ENCODE measurements at regions not wholly inside any gene's neighbourhood (a gene's known extent, or its start where the extent isn't known, plus 50 kb on each side); places are given as distances from the start of the nearest gene placed in this dataset.
"Not testable (repeated sequence)": the region's sequence is repeated elsewhere in the genome, so short reads cannot be mapped to it uniquely, and the experiment has no call there.

DNA sequence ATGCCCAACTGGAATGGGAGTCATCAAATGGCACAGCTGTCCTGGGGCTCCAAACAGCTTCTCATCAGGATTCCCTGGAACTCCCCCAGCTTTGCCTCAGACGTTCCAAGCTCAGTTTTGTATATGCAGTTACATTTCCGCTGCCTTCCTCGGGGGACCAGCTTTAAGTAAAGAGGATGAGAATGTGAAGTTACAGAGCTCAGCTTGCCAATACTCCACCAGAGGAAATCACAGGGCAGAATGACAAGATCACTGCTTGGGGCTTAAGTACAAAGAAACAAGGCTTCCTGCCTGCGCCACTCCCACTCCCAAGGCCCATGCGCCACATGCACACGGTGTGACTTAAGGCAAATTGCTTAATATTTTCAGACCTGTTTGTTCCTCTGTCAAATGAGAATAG is 272.4 kb upstream of the CDH11 start:
- DNase-seq = no peak

DNA sequence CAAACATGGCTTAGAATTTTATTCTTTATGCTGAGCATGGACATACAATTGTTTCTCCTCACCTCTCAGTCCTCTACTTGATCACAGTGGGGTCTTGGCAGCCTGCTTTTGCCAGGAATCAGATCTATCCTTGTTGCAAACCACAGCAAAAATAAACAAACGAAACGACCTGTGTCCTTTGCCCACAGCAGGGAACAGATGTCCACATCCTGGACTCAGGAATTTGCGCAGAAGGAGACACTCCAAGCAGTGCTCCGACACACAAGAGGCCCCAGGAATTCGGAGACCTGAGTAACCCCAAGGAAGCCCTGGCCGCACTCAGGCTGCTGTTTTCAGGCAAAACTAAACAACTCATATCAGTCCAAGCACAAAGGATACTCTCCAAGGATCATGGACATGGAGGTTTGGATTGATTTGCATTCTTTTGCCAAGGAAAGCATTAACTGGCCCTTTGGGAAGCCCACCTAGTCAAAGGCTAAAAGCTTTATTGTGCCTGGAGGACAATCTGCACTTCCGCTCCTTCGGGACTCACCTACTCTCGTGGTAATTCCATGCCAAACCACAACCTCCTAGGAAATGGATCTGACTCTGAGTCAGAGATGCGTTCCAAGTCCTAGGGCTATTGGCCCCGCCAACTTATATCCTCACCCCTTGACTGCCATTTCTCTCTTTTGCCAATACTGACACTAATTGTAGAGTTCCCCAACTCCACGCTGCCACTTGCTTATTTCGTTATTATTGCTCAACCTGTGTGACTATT is 271.1 kb upstream of the CDH11 start:
- DNase-seq = no peak

DNA sequence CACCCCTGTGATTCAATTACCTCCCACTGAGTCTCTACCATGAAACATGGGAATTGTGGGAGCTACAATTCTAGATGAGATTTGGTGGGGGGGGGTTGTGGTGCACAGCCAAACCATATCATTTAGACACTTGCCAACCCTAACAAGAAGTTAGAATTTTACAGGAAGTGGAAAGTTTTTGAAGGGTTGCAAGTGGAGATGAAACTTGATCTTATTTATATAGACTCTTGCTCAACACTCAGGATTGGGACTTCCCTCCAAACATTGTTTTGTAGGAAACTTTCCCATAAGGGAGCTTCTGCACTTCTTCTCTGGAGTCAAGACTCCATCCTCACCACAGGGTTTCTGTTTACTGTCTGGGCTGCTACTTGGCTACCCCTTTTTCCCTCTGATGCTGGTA is 266.7 kb upstream of the CDH11 start:
- DNase-seq = no peak

DNA sequence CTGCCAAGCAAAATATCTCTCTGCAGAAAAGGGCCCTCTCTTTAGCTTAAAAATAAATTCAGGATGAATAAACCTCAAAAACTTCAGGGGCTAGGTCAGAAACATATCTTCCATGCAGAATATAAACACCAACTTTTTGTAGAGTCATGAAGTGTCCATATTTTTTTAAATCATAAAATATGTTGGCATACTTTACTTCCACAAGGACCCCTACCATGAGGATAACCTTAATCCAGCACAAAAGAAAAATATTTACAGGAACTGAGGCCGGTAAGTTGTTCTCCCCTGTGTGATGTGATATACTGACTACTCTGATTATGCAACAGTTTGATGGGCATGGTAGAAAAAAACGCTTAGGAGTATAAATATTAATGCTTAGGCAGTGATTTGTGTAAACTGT is 264.8 kb upstream of the CDH11 start:
- DNase-seq = no peak

DNA sequence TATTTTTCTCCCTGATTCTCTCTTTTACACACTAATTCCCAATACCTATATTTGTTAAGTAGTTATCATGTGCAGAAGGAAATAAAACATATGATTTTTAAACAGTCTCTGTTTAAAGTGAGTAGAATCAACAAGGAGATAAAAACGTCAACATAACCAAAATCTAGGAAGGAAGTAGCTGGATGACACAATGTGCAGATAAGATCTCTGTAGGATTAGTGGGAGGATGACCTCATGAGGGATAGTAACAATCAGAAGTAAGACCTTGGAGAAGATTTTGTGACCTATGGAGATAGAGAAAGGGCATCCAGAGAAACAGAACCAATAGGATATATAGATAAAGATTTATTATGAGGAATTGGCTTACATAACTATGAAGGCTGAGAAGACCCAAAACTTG is 262.6 kb upstream of the CDH11 start:
- no peak for DNase-seq

DNA sequence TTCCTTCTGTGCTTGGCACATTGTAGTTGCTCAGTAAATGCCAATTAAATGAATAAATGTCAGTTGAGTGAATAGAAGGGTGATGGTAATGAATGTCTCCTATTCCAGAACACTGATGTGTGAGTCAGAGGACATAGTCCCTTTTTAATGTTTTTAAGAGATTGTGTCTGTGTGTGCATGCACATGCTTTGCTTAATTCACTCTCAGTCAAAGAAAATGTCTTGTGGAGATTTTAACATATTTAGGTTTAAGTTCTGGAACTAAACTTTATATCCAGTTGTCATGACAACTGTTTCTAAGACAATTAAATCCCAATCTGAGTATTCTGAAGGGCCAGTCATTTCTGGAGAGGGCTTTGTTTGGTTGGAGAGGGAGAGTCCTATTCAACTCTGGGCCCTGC is 255.3 kb upstream of the CDH11 start:
- DNase-seq = no peak

DNA sequence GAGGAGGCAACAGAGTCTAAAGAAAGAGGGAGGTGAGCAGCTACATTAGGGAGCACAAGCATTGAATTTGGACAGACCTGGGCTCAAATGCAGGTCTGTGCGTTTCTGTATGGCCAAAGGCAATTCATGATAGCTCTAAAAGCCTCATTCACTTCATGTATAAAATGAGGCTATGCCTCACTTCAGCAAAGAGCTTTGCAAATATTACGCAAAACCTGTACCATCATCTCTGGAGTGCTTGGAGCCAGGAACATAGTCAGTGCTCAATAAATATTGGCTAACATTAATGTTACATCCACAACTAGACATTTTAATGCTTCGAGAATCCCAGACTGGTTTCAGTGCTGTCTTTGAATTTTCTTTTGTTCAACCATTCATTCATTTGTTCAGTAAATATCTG is 254.7 kb upstream of the CDH11 start:
- DNase-seq = no peak

DNA sequence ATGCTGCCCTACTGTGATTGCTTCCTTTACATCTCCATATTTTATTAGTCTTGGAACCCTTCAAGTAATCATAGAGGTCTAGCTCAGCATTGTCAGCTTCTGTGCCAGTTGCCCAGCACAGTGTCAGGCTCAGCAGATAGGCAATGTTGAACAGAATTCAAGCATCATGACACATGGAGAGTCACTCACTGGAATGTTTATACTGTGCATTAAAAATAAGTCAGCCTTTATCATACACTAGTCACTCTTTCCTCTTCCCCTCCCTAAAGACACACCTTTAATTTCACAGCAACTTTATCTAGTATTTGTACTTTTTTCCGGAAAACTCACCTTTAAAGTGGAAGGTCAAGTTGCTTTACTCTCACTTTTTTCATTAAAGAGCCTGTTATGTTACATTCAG is 253.8 kb upstream of the CDH11 start:
- DNase-seq = no peak

DNA sequence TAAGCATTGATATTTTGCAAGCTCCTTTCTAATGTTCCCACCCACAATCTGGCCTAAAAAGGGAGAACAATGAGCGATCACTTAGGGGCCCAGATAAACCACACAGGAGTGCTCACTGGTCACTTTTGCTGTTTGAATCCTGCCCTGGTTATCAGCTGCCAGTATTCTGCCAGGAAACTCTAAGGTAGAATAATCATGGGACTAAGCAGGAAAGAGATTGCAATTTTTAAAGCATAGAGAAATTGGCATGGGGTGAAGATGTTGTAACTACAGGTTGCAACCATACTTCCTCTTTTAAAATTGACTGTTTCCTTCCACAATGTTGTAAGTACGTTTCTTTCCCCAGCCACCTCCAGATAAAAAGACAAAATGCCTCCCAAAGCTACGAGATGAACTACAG is 251.2 kb upstream of the CDH11 start:
- no peak for DNase-seq

DNA sequence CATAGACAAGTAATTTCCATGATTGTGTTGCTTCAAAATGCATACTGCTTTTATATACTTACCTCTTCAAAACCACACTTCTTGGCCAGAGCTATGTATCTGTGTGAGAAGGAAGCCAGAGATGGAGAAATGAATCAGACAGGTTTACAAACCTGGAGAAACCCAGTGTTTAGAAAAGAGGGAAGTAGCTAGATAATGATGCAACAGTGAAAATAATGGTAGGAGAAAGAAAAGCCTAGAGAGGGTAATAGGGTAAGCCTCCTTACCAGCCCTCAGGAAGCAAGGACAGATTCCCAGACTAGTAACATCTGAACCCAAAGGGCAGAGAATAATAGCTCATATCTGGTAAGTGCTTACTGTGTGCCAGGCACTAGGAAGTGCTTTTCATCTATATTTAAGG is 250.3 kb upstream of the CDH11 start:
- DNase-seq = no peak

DNA sequence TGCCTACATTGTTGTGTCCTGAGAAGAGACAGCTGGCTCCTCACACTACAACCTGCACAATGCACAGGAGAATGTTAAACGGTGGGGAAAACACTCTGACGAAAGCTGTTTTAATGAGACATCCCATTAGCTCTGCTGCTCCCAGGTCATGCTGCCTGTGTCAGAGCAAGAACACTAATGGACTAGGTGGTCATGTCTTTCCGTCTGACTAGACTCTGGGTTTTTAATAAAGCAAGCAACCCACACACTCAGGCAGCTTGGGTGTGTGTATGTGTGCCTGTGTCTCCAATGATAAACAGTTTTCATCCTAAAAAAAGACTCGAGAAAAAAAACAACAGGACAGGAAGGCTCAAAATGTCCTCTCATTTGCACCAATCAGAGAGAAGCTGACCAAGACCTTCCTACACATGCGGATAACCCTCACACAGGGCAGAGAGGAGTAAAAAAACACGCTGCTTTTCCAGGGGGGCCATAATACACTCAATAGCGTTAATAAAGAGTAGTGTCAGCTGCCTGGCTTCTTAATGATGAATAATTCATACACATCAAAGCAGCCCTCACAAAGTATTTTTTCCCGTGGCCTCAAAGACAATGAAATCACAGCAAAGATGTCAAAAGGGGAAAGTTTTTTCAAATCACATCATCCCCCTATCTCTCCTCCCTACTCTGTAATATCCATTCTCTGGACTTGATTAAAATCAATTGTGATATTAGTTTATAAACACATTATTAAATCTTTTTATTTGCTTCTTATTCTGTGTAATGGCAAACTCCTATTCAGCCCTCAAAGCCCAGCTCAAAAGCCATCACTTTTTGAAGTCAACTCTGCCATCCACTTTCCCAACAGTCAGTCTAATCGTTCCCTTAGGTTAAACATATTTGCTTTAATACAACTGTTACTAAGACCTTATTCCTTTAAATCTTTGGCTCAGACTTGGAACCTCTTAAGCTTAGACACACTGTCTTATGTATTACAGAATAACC is 244.2 kb upstream of the CDH11 start:
- DNase-seq = no peak

DNA sequence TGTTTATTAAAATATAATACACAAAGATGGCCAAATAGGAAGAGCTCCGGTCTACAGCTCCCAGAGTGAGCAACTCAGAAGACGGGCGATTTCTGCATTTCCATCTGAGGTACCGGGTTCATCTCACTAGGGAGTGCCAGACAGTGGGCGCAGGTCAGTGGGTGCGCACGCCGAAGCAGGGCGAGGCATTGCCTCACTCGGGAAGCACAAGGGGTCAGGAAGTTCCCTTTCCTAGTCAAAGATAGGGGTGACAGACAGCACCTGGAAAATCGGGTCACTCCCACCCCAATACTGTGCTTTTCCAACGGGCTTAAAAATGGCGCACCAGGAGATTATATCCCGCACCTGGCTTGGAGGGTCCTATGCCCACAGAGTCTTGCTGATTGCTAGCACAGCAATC is 234.9 kb upstream of the CDH11 start:
- not testable (repeated sequence) for DNase-seq

DNA sequence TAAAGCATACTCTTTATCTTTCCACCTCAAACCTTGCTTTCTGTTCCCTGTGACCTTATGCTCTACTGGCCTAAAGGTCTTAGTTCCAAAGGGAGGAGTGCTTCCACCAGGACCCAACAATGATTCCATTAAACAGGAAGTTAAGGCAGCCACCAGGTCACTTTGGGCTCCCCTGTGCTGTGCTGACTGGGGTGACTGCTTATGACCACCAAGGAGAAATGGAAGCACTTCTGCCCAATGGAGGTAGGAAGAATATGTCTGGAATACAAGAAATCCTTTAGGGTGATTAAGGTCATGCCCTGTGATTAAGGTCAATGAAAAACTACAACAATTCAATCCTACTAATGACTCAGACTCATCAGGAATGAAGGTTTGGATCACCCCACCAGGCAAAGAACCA is 233.8 kb upstream of the CDH11 start:
- no peak for DNase-seq

DNA sequence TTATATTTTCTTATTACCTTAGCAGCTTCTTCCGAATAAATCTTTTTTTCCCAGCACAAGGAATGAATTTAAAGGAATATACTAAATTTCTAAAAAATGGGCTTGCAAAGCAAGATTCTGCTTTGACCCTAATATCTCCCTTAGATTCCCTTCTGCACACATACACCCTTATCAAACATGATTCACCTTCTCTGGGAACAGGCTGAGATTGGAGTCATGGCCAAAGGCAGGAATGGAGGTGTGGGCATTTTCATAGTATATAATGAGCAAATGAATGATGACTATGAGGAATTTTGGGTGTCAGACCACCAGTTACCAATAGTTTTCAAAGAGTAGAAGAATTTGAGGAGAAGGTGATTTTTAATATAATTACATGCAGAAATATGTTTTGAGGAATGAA is 231.3 kb upstream of the CDH11 start:
- no peak for DNase-seq

DNA sequence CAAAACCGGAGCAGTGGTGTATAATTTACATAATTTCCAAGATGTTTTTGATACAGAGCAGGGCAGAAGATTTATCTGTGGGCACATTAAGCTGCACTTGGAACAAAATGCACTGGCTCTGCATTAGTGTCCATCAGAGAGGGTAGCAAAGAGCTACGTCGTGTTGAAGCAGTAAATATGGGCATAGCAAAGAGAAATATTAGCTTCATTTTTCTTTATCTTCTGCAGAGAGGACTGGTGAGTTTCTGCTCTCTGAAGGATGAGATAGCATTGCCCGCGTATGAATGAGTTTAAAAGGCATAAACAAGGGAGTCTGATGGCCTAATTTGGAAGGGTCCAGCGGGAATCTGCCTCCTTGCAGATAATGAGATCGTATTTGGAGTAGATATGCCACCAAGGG is 227.8 kb upstream of the CDH11 start:
- DNase-seq = no peak

DNA sequence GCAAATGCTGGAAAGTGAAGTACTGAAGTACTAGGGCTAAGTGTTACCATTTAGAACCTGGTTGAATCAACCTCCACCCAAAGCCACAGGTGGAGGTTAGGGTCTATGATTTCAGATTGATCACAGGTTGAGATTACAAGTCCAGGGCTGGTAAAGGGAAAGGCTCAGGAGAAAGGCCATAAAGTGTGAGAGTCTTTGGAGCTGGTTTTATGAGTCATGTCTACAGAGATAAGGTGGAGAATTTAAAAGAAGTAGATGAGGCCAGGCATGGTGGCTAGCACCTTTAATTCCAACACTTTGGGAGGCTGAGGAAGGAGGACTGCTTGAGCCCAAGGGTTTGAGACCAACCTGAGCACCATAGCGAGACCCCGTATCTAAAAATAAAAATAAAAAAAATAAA is 221.7 kb upstream of the CDH11 start:
- no peak for DNase-seq

DNA sequence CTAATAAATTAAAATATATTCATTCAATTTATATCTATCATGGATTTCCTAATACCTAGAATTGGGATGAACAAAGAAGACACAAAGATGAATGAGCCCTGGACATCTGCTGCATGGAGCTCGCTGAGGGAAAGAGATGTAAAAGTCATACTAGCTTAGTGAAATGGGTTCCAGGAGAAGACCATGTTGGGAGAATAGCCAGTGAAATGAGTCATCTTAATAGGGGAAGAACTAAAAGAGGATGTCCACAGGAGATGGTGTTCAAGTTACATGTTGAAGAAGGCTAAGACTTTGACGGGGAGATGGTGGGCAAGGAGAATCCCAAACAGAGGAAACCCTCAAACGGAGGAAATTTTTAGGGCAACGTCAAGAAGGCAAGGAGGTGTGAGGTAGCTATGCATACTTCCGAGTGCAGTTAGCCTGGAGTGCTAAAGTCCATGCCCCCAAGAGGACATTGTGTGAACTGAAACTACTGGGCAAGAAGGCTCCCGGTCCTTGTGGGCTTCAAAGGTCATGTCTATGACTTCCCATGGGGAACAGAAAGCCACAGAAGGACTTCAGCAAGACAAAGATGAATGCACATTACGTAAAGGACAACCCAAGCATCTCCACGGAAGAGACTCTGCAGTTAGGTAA is 220.5 kb upstream of the CDH11 start:
- DNase-seq = no peak

DNA sequence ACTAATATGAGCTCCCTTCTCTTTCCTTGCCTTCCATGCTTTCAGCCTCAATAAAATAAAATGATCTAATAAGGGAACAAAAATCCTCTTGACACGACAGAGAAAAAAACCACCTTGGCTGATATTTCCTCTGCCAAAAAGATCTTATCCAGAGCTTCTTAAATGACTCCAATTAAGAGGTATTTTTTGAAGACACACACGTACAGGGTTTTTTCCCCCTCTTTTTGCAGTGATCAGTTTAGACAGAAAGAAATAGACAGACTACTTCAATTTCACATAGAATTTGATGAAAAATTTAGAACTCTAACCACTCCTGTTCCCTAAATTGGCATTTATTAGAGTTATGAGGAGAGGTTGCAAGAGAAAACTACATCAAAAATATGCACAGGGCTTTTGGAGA is 217.2 kb upstream of the CDH11 start:
- DNase-seq = no peak

DNA sequence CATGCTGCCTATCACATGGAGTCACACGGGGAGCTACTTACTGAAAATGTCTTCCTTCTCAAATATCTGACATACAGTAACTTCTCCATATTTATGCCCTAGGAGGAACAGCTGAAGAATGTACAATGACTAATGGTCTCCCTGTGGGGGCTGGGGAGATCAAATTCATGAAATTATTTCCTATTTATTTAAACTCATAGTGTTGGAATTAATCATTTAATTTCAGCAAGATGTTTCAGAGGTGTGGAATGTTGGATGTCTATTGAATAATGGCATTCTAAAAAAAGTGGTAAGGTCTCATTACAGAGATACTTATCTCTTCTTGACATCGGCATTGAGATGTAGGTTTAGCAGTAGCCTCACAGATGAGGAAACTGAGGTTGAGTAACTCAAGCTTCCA is 214.3 kb upstream of the CDH11 start:
- no peak for DNase-seq

DNA sequence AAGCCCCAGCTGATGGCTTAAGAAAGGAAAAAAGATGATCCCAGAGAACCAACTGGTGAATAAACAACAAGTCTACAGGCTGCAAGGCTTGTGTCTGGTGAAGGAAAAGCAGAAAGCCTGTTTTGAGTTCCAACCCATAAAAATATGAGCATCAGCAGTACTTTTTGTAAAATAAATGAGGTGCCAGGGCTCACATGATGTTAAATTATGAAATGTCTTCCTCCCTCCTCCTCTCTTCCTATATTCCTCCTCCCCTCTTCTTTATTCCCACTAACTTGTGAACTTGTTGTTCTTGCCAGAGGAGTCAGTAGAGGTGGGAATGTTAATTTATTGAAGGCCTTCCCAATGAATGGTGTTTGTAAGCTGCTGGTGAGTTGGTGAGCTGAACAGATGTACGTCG is 212.2 kb upstream of the CDH11 start:
- no peak for DNase-seq

DNA sequence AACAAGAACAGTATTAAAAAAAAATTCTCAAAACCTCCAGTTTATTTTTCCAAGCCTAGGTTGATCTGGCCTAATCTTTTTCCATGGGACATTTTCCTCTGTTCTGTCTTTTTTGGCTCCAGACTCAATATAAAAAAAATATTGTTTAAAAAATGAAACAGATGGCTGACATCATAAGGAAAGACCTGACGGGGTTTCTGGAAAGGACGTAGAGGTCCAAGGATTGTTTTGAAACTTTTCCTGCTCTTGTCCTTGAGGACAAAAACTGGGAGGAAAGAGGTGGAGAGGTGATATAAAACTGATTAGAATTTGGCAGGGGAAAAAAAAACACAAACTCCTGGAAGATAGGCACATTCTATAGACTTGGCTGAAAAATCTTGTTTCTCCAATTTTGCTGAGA is 211.4 kb upstream of the CDH11 start:
- no peak for DNase-seq

DNA sequence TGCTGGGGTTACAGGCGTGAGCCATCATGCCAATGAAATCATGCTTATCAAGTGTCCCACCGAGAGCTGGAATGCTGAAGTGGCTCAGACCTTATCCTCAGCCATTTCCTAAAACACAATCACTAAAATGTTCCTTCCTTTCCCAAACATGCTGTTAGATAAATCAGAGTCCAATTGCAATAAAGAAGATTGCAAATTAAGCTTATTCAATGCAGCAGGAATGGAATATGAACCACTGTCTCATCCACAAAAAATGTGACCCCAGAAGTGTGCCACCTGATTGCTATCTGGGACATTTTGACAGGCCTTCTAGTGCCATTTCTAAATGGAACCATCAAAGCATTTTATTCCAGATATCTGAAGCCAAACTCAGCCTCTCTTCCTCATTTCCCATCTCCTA is 205.5 kb upstream of the CDH11 start:
- DNase-seq = no peak

DNA sequence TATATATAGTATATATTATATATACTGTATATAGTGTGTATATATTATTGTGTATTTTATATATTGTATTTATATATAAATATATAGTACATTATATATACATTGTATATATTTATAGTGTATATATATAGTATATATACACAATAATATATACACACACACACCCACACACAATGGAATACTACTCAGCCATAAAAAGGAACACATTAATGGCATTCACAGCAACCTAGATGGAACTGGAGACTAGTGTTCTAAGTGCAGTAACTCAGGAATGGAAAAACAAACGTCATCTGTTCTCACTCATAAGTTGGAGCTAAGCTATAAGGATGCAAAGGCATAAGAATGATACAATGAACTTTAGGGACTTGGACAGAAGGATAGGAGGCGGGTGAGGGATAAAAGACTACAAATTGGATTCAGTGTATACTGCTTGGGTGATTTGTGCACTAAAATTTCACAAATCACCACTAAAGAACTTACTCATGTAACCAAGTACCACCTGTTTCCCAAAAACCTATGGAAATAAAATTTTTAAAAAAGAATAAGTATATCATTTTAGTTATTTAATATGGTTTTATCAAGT is 201.9 kb upstream of the CDH11 start:
- DNase-seq = no peak

Measured in NCI-H1417 (cell line).